Fibroblast of pulmonary artery (primary cell): ENCODE measurements at regions not wholly inside any gene's neighbourhood (a gene's known extent, or its start where the extent isn't known, plus 50 kb on each side); places are given as distances from the start of the nearest gene placed in this dataset.
A peak's percentile ranks its signal among the peaks of the same experiment; 100 is the strongest.

Source experiments
- DNase-seq: peaks from one replicate; pipeline ENCODE4 v3.0.0-alpha.2; 2010; ENCODE audit warnings: low read depth
- H3K4me3 ChIP-seq: replicated peaks from 2 replicates; pipeline ENCODE4 v1.5.1; 2011; ENCODE audit warnings: low read depth, mild to moderate bottlenecking, control low read depth, low read length, moderate library complexity
- CTCF ChIP-seq: IDR thresholded peaks from 2 replicates; pipeline ENCODE4 v1.5.1; 2011; ENCODE audit warnings: mild to moderate bottlenecking, control low read depth, low read length, inconsistent platforms; ENCODE audit errors: missing control alignments

- H3K4me3 ChIP-seq = no peak overlapping the region
- no peak for TF ChIP-seq CTCF
- no peak for DNase-seq
Observed at GRCh38 chr15:61393524-61393923, 164.4 kb upstream of the RORA start.

- H3K4me3 ChIP-seq = no peak overlapping the region
- DNase-seq = no peak
- TF ChIP-seq CTCF = no peak
Observed at GRCh38 chr15:61390138-61390537, 161.0 kb upstream of the RORA start.

- no peak overlapping the region for H3K4me3 ChIP-seq
- TF ChIP-seq CTCF = no peak
- DNase-seq = no peak
Observed at GRCh38 chr15:61389334-61390028, 160.4 kb upstream of the RORA start.

GRCh38 chr15:61387675-61388074 lies 158.6 kb upstream of the RORA start:
- TF ChIP-seq CTCF = no peak
- H3K4me3 ChIP-seq = no peak overlapping the region
- no peak for DNase-seq

GRCh38 chr15:61383421-61383820 lies 154.3 kb upstream of the RORA start:
- no peak overlapping the region for H3K4me3 ChIP-seq
- TF ChIP-seq CTCF = no peak
- peak; percentile 8 for DNase-seq

- no peak for TF ChIP-seq CTCF
- H3K4me3 ChIP-seq = no peak overlapping the region
- no peak for DNase-seq
Observed at GRCh38 chr15:61382927-61383326, 153.8 kb upstream of the RORA start.

- DNase-seq = no peak
- TF ChIP-seq CTCF = no peak
- no peak overlapping the region for H3K4me3 ChIP-seq
Observed at GRCh38 chr15:61381501-61381900, 152.4 kb upstream of the RORA start.
